ENCODE measurements at regions not wholly inside any gene's neighbourhood (a gene's known extent, or its start where the extent isn't known, plus 50 kb on each side); places are given as distances from the start of the nearest gene placed in this dataset.

DNA sequence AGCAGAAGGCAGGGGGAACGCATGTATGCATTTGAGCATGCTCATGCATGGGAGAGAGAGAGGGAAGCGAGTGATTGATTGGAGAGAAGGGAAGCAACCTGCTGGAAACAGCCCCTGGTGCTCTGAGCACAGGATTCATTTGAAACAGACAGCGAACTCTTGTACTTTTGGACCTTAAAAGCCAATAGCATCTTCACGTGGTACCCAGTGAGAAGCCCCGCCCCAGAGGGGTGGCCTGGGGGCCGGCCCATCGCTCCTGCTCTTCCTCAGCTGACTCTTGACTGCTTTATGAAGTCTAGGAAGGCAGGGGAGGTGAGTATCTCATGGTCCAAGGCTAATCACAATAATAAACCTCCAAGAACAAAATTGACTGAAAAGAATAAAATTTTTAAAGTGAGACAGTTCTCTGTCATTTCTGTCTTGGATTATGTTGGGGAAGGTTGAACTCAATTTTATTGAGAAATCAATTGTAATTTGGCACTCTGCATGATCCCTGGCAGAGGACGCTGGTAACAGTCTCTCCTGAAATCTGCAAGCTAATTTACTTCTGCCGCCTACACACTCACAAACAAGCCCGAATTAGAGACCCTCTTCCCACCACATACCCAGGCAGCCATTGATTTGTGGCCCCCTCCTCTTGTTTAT is 168.2 kb upstream of the PPARGC1A start:
- DNase-seq (ENCODE audit: low read depth) = no peak

DNA sequence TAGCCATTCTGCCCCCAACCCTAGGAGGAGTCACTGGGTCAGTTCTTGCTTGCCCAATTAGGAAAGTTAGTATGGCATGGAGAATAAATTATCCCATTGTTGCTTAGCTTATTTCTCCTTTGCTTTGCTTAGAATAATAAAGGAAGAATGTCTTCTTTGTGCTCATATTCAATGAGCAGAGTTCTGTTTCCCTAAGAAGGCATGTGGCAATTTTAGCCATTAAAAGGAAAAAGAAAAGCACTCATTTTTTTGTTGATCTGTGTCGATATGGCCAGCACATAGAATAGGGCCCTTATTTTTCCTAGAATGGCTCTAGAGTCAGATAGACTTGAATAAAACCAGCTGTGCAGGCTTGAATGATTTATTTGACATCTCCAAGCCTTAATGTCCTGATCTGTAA is 166.4 kb upstream of the PPARGC1A start:
- no peak for DNase-seq (ENCODE audit: low read depth)

DNA sequence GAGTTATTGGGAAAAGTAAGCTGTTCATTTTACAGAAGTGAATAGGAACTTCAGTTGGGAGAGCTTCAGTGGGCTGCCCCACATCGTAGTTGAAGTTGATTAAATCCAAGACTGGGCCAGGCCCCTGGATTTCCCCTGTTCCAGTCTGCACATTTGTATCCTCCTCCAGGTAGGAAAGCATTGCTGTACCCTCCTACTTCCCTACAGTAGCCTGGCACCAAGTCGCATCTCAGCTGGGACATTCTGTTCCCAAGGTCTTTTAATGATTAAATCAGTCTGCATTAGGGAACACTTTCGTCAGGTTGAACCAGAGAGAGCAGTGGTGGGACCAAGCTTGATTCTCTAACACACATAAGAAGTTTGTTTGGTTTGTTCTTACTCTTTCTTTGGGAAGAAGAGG is 165.8 kb upstream of the PPARGC1A start:
- DNase-seq (ENCODE audit: low read depth) = no peak

DNA sequence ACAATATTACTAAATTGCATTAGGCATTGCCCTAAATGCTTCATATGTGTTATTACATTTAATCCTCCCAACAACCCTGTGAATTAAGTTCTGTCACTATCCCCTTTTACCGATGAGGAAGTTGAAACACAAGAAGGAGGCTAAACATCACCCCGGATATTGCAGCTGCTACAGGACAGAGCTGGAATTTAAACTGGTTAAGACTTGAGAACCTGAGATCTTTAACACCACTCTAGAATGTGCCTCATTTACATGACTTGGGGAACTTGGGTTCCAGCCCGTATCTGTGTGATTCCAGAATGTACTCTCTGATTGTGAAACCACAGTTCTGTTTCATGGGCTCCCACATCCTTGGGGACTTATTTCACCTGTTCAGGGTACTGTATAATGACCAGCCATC is 165.1 kb upstream of the PPARGC1A start:
- no peak for DNase-seq (ENCODE audit: low read depth)

DNA sequence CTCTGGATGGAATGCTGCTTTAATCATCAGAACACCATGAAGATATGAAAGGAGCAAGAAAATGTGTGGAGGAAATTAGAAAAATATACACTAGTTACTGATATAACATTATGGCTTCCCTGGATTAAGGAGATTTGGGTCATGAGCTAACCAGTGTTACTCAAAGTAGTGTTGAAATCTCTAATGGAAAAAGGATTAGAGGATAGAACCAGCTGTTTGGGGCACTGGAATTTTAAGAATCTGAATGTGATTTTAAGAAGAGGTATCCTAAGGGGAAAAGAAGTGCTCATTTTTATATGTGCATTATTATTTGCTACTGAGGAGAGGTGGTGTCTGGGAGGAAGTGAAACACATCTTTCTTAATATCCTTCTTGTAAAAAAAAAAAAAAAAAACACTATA is 164.1 kb upstream of the PPARGC1A start:
- DNase-seq (ENCODE audit: low read depth) = no peak

DNA sequence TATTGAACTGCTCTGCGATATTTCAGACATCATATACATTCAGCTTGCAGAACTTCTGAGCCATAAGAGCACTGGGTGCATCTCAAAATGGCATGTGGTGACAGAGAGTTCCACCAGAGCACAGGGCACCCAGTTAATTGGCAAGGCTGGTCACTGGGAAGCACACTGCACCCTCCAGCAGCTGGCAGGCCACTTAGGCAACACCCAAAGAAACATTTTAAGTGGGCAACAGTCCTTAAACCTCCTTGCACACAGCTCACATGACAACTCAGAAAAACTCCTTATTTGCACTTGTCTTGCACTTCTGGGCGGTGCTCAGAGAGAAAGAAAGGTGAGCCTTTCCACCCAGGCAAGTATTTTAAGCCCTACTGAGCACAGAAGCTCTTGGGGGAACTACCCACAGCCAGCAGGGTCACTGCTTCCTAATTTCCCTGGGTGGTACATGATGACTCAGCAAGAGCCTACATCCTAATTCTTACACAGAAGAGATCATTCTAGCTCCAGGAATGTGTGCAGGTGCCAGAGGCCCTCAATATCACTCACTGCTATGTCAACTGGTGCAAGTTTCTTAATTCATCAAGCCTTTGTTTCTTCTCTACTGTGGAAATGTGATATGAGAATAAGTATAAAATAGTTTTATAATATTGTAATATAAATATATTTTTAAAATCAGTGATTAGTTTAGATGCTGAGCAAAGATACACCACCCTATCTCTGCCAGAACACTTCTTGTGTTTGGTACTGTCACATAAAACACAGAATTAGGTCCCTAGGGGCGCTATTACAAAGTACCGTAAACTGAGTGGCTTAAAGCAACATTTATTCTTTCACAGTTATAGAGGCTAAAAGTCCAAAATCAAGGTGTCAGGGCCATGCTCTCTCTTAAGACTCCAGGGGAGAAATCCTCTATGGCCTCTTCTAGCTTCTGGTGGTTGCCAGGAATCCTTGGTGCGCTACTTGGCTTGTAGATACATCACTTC is 155.1 kb upstream of the PPARGC1A start:
- no peak for DNase-seq (ENCODE audit: low read depth)

DNA sequence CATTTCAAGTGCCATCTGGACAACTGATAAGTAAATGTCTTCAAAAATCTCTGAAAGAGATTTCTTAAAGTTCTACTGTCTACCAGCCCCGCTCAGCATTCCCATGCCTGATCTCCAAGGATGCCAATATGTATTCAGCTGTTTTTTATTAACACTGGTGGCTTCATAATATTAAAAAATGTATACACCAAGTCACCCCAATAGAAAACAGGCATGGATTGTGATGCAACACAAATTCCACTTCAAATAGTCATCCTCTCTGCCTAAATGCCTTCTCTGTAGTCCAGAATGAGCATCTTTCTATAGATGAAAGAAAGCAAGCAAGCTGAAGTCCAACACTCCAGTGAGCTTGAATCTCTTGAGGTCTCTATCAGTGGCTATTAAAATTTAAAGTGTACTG is 152.2 kb upstream of the PPARGC1A start:
- DNase-seq (ENCODE audit: low read depth) = no peak

DNA sequence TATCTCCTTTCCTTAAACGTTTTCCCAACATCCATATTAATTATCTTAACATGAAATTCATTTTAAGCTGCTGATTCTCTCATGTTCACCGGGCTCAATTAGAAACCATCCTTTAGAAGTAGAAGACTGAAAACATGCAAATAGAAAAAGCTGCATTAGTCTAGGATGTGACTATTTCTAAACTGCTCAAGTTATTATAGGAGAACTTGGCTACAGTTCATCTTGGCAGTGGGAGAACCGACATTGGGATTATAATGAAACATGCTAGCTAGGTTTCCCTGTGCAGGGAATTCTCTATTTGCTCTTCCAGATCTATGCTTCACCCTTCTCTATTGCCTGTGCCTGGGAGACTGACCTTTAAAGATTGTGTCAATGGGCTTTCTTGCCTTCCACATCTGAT is 151.0 kb upstream of the PPARGC1A start:
- no peak for DNase-seq (ENCODE audit: low read depth)

DNA sequence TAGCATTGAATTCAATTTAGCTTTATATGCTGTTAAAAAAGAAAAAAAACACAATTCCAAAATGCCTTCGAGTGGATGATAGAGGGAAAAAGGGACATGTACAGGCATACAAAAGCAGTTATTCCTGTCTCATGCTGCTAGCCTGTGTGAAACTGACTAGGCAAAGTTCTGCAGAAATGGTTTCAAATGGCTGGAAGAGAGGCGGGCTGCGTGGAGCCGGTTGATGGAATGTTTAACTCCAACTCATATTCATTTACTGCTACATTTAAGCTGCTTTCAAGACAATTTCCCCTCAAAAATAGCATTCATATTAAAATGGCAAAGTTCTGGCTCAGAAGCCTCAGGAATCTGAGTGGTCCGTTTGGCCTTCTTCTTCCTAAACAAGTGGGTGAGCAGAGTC is 143.8 kb upstream of the PPARGC1A start:
- no peak for DNase-seq (ENCODE audit: low read depth)

DNA sequence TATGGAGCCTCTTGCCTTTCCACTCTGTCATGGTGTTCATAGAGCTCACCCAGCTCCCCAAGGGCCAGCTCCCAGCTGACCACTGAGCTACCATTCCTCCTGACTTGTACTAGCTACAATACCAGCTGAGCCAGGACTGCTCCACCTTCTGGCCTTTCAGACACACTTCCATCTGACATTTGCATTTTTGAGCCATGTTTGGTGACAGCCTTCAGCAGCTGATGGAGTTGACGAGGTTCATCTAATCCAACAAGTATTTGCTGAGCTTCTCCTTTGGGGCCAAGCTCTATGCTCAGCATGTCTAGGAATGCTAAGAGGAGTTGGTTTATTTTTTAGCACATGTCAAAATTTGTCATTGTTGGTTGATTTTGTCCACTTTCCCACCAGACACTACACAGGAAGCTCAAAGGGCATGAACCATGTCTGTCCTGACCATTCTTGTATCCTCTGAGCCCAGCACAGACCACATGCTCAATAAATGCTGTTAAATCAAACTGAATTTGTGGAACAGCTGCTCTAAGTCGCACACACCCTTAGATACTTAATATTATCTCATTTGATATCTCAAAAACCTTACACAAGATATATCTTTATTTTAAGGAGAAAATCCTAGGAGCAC is 142.6 kb upstream of the PPARGC1A start:
- no peak for DNase-seq (ENCODE audit: low read depth)

DNA sequence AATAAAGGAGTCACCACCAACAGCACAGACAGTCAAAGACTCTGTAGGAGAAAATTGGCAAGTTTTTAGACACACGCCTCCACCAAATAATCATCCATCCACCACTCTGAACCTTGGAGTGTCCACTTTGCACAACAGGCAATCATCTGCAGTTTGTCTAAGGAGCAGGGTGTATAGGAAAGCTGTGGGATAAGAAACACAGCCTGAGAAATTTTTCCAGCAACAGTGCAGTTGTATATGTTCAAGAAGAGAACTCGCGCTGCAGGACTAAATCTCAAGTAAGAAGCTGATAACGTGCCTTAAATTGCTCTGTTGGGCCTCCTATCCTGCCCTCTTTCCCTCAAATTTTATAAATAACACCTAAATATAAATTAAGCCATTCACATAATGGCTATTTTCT is 136.7 kb upstream of the PPARGC1A start:
- DNase-seq (ENCODE audit: low read depth) = no peak

DNA sequence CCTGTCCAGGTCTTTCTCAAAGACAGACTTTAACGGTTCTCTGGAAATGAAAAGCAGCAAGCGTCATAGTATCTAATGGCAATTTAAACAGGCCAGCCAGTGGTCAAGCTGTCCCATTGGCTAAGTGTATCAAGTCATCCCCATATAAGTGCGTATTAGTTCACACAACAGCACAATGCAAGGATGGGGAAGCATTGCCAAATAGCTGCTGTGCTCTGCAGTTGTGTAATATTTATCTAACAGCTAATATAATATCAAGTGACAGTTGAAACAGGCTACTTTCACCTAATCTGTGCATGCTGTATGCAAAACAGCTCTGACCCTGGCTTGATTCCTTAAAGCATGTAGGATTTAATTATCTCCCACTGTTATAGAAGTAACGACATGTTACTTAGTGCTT is 134.8 kb upstream of the PPARGC1A start:
- DNase-seq (ENCODE audit: low read depth) = no peak

DNA sequence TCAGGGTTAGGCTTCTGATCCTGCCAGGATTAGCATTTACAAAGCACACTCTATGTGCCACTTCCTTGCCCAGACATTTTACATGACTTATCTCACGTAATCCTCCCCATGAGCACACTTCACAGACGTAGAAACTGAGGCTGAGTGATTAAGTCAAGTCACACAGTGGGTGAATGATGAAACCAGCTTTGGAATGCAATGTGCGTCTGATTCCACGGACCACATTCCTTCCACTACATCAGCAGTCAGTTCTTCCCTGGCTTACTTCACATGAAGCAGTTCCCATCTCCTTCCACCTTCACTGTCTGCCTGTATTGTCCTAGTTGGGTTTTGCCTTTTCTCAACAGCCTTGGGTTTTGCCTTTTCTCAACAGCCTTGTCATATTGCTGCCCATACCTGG is 134.3 kb upstream of the PPARGC1A start:
- no peak for DNase-seq (ENCODE audit: low read depth)

DNA sequence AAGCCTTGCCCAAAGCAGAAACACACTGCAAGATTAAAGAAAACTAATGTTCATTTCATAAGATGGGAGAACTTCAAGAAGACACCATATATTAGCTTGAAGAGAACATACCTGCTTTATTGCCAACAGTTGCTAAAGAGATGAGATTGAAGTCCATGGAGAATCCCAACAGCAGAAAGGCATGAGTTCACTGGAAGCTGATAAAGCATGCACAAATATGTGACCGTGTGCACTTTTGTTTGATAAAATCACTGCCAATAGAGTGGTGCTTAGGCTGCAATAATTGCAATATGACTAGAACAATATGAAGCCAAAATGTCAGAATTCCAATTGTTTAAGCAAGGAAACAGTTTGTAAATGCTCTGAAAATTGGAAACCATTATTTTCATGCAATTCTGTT is 125.9 kb upstream of the PPARGC1A start:
- no peak for DNase-seq (ENCODE audit: low read depth)

DNA sequence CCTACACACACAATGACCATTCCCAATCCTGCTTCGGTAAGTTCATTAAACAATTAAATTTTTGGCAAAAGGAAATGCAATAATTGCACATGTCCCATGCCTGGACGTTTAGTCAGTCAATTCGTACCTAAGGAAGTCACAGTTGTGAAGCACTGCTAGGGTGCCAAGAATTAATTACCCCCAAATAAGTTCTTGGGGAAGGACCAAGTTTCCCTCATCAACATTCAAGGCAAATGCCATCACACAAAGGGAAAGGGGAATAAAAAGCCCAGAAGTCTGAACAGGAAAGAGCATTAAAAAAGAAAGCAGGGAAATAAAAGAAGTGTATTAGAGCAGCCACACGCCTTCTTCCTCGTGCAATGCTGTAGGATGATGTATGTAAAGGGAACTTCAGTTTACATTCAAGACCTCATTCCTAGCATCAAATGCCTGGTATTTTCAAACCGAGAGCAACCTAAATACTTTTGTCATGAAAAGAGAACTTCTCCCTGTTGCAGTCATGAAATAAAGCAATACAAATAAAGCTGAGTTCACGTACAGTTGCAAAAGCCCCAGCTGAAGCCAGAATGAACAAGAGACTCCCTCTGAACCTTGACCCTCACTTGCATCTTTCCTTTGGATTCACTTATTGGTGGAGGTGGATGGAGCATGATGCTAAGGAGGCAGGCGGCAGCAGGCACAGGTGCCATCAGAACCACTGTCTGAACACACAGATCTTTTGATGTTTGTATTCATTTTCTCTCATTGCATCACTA is 124.0 kb upstream of the PPARGC1A start:
- DNase-seq (ENCODE audit: low read depth) = no peak

DNA sequence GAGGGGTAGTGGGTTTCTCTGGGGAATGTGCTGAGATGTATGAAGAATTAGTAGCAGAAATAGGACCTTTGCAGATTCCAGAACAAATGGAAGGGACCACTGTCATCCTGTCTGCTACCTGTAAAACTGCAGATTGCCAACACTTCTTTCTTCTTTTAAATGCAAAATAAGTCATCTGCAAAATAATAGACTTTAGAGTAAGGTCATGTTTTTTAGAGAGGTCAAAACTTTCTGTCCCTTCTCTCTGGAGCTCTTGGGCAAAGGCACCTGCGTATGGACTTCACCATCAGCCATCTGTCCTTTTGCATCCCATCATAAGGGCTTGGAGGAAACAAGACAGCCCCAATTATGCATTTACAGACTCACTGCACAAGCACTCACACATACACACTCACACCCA is 121.1 kb upstream of the PPARGC1A start:
- no peak for DNase-seq (ENCODE audit: low read depth)

DNA sequence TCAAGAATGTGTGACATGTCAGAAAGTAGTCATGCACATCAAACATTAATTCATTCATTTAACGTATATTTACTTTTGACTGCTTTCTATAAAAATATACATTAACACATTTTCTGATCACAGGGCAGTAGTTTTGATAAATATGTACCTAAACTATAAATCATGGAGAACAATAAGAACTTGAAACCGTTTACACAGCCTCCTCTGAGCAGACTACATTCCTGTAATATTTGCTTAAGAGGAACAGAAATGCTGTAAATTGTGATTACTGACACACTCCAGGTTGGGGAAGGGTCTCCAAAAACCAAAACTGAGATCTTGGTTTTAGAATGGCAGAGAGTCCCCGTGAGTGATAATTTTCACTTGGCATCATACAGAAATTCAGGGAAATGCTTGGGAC is 120.7 kb upstream of the PPARGC1A start:
- DNase-seq (ENCODE audit: low read depth) = no peak

DNA sequence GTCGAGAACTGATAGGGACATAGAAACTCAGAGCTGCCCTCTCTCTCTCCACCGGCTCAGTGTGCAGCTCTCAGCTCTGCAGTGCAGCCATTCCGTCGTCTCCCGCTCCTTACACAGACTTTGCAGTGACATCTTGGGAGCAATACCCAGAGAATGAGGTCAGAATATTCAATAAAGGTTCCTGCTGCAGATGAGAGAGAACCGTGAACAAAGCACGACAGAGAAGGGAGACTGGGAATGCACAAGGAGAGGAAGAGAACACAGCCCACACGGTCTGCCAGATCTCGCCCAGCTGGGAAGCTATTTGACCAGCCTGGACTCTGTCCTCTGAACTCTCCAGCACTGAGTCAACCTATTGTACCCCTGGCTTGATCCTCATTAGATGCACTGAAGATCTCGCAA is 118.0 kb upstream of the PPARGC1A start:
- DNase-seq (ENCODE audit: low read depth) = no peak

DNA sequence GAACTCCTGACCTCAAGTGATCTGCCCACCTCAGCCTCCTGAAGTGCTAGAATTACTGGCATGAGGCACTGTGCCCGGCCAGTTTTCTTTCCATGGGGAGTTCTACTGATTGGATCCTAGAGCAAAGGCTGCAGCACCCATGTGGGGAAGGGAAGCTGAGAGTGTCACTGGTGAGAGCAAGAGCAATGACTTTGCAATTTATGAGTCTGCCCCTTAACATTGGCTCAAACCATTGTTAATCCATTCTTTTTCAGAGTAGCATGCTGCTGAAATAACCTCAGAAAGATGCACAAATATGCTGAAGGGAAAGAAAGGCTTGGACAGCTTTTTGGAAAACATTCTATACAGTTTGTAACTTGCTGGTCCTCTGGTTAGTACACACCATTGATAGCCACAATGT is 116.4 kb upstream of the PPARGC1A start:
- no peak for DNase-seq (ENCODE audit: low read depth)

DNA sequence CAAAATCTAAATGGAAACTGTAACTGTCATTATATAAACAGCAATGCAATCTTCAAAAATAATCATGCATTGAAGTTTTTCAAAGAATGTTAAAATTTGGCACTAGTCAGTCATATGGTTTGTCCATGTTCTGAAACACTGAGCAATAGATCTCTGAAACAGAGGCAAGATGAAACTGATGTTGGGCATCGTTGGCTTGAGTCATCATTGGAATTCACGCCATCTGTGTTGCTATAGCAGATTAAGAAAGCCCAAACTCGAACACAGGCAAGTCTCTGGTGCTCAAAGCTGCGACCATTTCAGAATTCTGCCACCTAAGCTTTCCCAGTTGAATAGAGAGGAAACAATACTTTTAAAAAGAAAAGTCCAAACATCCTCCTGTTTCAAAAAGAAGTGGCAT is 114.1 kb upstream of the PPARGC1A start:
- no peak for DNase-seq (ENCODE audit: low read depth)

DNA sequence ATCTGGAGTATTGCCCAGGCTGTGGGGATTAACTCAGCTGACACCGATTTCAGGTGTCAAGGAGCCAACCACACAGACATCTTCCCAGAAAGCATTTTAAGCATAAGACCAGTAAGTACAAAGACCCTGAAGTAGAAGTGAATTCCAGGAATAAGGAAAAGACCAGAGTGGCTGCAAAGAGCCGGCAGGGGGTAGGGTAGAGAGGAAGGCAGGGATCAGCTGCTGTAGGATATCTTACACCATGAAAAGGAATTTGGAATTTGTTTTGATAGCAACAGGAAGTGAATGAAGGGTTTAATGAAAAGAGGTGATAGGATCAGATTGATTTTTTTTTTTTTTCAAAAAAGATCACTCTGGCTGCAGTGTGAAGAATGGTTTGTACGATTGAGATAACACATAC is 113.6 kb upstream of the PPARGC1A start:
- DNase-seq (ENCODE audit: low read depth) = no peak

DNA sequence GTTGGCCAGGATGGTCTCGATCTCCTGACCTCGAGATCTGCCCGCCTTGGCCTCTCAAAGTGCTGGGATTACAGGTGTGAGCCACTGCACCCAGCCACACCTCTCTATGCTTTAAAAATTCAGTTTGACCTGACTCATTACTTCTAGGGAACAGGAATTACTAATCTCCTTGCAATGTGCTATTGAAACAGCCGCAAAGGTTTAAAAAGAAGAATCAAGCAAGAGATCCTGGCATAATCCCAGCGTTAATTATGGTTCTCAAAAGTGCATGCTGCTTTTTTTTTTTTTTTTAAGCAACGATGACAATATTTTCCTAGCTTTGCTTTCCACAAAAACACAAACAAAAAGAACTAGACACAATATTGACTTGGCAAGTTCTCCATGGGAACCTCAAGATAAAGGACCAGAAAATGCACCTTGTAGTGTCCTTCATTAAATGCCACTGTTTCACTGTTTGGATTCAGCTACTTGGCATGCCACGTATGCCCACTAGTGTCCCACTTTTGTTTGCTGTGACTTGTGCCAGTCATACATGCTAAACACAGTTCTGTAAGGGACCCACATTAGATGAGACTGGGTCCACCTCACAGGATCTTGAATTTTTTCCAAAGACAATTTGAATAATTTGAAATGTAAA is 112.6 kb upstream of the PPARGC1A start:
- no peak for DNase-seq (ENCODE audit: low read depth)
